Neural crest cell (in vitro differentiated cells): ENCODE measurements at regions not wholly inside any gene's neighbourhood (a gene's known extent, or its start where the extent isn't known, plus 50 kb on each side); places are given as distances from the start of the nearest gene placed in this dataset.
"Not testable (repeated sequence)": the region's sequence is repeated elsewhere in the genome, so short reads cannot be mapped to it uniquely, and the experiment has no call there.

Experiments used
- DNase-seq: peaks from one replicate; pipeline ENCODE4 v3.0.0; 2021; ENCODE audit warnings: low read depth, mixed read lengths, low spot score
- H3K27ac Mint-ChIP-seq: one replicate; pipeline ENCODE4 v1.8.0; 2021; ENCODE audit warnings: mild to moderate bottlenecking, mixed read lengths; ENCODE audit not compliant: unreplicated experiment
- H3K27me3 Mint-ChIP-seq: 2 replicates; pipeline ENCODE4 v1.8.0; 2021; ENCODE audit warnings: low read depth, mild to moderate bottlenecking, mixed read lengths
- H3K36me3 Mint-ChIP-seq: 2 replicates; pipeline ENCODE4 v1.8.0; 2021; ENCODE audit warnings: low read depth, mild to moderate bottlenecking, mixed read lengths
- H3K4me1 Mint-ChIP-seq: 2 replicates; pipeline ENCODE4 v1.8.0; 2021; ENCODE audit warnings: mixed read lengths
- H3K4me3 Mint-ChIP-seq: one replicate; pipeline ENCODE4 v1.8.0; 2021; ENCODE audit warnings: mild to moderate bottlenecking, mixed read lengths
- H3K9me3 Mint-ChIP-seq: 2 replicates; pipeline ENCODE4 v1.8.0; 2021; ENCODE audit warnings: mixed read lengths
- CTCF ChIP-seq: fragments of 200-600 bp; sonication (generic); conservative IDR thresholded peaks from 2 replicates; pipeline ENCODE4 v1.5.0; 2021; ENCODE audit warnings: antibody characterized with exemption, mild to moderate bottlenecking

- no peak for TF ChIP-seq CTCF
- Mint-ChIP-seq H3K9me3 (no peaks in the 10 kb centered on the region), H3K36me3 (peaks cover 3% of the 10 kb centered on the region), H3K4me1 (peaks cover 16% of the 10 kb centered on the region), H3K27me3 (no peaks in the 10 kb centered on the region), H3K4me3 (no peak overlapping the region), H3K27ac (no peak overlapping the region)
- no peak for DNase-seq
Measured at GRCh38 chr12:125341422-125341821, 276.2 kb downstream of the AACS start.

GRCh38 chr12:125343649-125344048 lies 278.4 kb downstream of the AACS start:
- peaks cover 3% of the 10 kb centered on the region for H3K36me3 Mint-ChIP-seq
- no peak overlapping the region for H3K27ac Mint-ChIP-seq
- DNase-seq: no peak
- no peaks in the 10 kb centered on the region for H3K27me3 Mint-ChIP-seq
- H3K4me3 Mint-ChIP-seq: no peak overlapping the region
- H3K9me3 Mint-ChIP-seq: no peaks in the 10 kb centered on the region
- H3K4me1 Mint-ChIP-seq: peaks cover 16% of the 10 kb centered on the region
- TF ChIP-seq CTCF: no peak

GRCh38 chr12:125346362-125346761 lies 281.1 kb downstream of the AACS start:
- H3K4me1 Mint-ChIP-seq: peaks cover 7% of the 10 kb centered on the region
- H3K9me3 Mint-ChIP-seq: no peaks in the 10 kb centered on the region
- no peak overlapping the region for H3K27ac Mint-ChIP-seq
- TF ChIP-seq CTCF: no peak
- H3K4me3 Mint-ChIP-seq: no peak overlapping the region
- no peaks in the 10 kb centered on the region for H3K36me3 Mint-ChIP-seq
- H3K27me3 Mint-ChIP-seq: no peaks in the 10 kb centered on the region
- DNase-seq: no peak

GRCh38 chr12:125351788-125352187 lies 286.6 kb downstream of the AACS start:
- no peak for DNase-seq
- Mint-ChIP-seq H3K27ac (no peak overlapping the region), H3K27me3 (no peaks in the 10 kb centered on the region), H3K36me3 (no peaks in the 10 kb centered on the region), H3K4me1 (peaks cover 2% of the 10 kb centered on the region), H3K9me3 (no peaks in the 10 kb centered on the region), H3K4me3 (no peak overlapping the region)
- no peak for TF ChIP-seq CTCF

GRCh38 chr12:125353002-125353401 lies 287.8 kb downstream of the AACS start:
- not testable (repeated sequence) for H3K4me3 Mint-ChIP-seq, DNase-seq, H3K9me3 Mint-ChIP-seq, H3K4me1 Mint-ChIP-seq, H3K36me3 Mint-ChIP-seq, H3K27ac Mint-ChIP-seq, H3K27me3 Mint-ChIP-seq

- no peaks in the 10 kb centered on the region for H3K27me3 Mint-ChIP-seq
- peaks cover 3% of the 10 kb centered on the region for H3K4me1 Mint-ChIP-seq
- H3K36me3 Mint-ChIP-seq: no peaks in the 10 kb centered on the region
- DNase-seq: no peak
- no peak for TF ChIP-seq CTCF
- no peak overlapping the region for H3K27ac Mint-ChIP-seq
- H3K9me3 Mint-ChIP-seq: no peaks in the 10 kb centered on the region
- H3K4me3 Mint-ChIP-seq: no peak overlapping the region
Measured at GRCh38 chr12:125353871-125354270, 288.6 kb downstream of the AACS start.
